SK-N-MC (cell line): ENCODE measurements at regions not wholly inside any gene's neighbourhood (a gene's known extent, or its start where the extent isn't known, plus 50 kb on each side); places are given as distances from the start of the nearest gene placed in this dataset.

ENCODE experiments used
- EZH2 ChIP-seq: fragments of 200-600 bp; sonication (generic); IDR thresholded peaks from one replicate; pipeline ENCODE4 v1.6.1; 2017; ENCODE audit warnings: antibody characterized with exemption
- FOXP2 ChIP-seq: optimal IDR thresholded peaks from 2 replicates; pipeline ENCODE3; 2011; ENCODE audit warnings: mild to moderate bottlenecking, moderate library complexity; ENCODE audit not compliant: insufficient read depth; ENCODE audit errors: extremely low read length, control extremely low read depth
- POLR2AphosphoS5 ChIP-seq: IDR thresholded peaks from 2 replicates; pipeline ENCODE4 v1.6.1; 2012; ENCODE audit warnings: mild to moderate bottlenecking, low read depth, low read length, borderline replicate concordance

DNA sequence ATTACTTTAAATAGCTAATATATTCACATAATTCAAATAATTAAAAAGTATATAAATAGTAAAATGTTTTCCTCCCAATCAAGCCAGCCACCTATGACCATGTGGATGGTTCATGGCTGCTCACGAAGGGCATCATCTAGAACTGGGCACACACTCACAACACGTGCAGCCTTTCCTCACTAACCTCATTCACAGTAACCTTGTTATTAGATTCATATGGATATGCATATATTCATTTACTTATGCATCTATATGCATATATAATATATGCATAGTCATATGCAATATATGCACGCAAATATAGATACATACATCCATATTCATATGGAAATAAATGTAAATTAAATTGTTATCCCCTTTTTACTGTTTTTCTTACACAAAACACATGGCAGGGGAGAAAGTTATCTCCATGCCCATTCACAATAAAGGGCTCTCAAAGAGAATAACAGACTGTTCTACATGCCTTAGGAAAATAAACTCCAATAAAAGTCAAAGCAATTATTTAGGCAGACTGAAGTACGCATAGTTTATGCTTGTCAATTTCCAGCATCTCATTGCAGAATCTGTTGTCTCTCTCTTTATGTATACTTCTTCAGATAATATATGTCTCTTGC, 163.9 kb upstream of the ADGRL3 start:
- TF ChIP-seq EZH2 (no peak), POLR2AphosphoS5 (no peak), FOXP2 (no peak)
